Right forelimb (tissue), 1 donor: ENCODE measurements at regions not wholly inside any gene's neighbourhood (a gene's known extent, or its start where the extent isn't known, plus 50 kb on each side); places are given as distances from the start of the nearest gene placed in this dataset.

Source experiments
- DNase-seq: peaks from one replicate; pipeline ENCODE4 v3.0.0-alpha.2; 2018

DNA sequence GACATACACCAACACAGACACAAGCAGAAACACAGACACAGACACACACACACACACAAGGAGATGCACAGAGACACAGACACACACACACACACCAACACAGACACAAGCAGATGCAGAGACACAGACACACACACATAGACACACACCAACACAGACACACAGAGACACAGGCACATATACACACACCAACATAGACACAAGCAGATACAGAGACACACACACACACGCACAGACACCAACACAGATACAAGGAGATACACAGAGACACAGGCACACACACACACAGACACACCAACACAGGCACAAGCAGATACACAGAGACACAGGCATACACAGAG, 347.2 kb upstream of the KLF6 start:
- no peak for DNase-seq

DNA sequence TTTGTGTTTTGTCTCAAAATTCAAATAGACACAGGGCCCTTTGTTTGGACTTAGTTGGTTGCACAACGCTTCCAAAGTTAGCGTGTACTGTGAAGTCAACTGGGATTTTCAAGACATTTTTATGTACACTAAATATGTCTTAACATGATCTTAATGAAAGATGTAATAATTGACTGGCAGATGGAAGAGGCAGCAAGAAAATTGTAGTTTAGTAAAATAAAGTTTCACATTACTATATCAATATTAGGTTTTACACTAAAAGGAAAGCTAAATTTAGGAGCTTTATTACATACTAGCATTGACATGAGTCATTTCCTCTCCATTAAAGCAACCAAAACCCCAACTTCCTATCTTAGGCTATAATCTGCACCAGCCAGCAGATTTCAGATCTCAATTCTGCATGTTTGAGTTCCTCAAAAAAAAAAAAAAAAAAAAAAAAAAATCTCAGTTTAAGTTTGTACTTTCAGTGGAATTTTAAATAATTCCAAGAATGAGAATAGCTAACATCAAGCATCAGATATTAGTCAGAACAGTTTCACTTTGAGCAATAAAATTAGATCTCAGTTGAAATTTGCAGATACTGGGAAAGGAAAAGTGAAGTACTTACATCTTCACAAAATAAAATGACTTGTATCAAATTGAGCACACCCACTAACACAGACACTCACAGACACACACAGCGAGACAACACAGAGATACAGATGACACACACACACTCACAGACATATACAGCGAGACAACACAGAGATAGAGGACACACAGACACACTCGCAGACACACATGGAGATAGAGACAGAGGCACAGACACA, 346.6 kb upstream of the KLF6 start:
- DNase-seq, result no peak

DNA sequence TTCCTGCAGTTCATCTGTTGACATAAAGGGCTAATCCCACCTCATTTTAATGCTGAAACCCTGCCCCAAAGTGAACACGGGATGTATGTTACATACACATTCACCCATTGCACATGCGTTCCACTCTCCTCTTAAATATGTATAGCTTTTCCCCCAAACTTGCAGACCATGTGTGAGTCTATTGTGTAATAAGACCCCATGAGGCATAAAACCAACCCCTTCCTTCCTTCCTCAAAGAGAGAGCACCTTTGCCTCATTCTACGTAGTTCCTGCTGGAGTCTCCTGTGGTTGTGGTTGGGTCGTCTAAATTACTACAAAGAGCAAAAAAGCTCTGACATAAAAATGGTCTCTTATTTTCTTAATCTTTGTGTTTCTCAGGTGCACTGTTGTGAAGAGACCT, 345.7 kb upstream of the KLF6 start:
- DNase-seq, result no peak

DNA sequence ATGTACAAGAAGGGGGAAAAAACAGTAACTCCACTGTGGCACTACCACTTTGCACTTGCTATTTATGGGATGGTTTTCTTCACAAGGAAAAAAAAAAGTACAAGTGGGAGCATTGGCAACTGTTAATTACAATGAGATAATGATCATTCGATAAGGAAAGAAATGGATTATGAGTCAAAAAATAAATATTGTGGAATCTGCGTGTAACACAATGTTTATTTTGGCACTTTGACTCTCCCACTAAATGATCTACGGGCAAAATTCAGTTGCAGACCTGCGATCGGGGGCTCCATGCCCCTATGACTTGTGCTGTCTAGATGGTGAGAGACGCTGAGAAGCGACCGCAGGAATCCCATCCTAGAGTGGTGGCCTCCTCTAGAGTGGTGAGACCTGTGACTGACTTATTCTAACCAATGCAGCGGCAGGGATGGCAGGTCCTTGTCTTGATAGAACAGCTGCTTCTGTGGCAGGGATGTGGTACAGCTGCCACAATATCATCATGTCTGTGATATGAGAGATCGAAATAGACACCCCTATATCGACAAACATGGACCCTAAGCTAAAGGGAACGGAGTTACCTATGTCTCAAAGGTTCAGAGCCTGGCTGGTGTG, 345.0 kb upstream of the KLF6 start:
- no peak for DNase-seq

DNA sequence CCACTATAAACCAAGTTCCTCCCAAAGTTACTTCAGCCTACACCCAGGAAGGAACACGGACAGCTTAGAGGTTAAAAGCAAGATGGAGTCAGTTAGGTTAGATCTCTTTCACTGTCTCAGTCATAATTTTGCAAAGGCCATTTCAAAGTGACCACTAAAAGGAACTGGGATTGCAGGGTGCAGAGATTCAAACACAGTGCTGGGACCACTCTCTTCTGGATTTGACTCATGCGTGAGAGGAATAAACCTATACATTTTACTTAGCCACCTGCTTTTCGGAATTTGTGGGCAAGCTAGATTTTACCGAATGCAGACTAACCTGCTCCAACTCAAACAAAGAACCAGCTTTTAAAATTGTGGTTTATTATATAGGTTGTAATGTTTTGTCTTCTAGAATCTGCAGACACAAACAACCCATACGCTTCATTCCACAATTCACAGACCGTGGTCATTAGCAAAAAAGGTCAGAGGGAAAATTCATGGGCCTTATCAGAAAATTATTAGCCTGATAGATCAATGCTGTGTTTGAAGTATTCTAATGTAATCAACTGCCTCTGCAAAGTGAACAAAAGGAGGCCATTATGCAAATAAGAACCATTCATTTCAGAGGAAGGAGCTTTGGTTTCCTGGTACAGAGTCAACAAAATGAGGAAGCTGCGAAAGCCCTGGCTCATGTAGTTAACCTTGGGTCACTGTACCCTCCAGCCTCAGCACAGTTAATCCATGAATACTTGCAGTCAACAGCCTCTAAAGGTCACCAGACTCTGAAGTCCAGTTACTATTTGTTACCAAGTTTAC, 342.7 kb upstream of the KLF6 start:
- no peak for DNase-seq

DNA sequence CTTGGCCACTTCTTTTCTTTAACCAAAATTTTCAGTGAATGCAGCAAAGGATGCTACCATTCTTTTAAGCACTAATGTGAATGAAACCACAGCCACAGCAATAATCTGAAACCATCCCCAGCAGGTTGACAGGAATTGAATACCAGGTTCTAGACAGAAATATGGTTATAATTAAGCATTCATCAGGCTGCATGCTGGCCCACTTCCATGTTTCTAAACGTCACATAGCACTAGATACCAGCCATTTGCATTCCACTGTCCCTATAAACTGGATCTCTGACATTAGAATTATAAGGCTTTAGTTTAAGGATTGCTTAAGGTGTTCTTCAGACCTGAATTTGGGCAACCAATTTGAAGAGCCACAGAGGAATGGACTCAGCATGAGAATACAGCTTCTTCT, 340.8 kb upstream of the KLF6 start:
- DNase-seq, result no peak

DNA sequence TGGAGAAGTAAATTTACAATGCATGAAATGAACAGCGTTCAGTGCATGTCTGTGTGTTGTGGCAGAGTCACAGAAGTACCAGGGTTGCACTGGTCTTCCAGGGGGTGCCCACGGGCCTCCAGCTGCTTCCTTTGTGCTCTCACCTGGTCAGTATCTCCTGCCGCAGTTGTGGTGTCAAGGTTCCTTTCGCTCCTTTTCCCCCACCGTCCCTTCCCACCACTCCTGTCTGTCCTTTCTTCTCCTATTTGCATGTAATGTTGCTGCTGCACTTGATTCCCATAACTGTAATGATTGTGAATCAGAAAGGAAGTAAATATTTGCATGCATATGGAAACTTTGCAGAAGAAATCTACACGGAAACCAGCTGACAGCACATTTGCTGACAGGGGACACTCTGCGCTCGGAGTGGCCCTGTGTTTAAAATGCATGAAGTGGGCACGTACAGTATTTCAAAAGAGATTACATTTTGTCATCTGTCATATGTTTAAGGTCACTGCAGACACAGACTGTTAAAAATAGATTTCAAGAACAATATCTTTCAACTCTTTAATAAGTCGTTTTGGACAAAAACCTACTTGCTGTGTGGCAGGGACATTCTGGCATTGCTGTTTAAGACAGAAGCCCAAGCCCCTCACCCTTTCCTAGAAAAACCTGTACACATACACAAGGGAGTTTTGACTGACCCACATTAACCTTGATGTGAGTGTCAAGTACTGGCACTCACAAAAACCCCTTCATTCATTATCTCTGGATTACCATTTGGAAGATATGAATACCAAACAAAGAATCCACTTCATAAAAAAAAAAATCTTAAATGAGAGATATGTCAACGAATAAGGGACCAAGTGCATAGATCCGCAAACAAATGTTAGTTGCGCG, 336.7 kb upstream of the KLF6 start:
- no peak for DNase-seq

DNA sequence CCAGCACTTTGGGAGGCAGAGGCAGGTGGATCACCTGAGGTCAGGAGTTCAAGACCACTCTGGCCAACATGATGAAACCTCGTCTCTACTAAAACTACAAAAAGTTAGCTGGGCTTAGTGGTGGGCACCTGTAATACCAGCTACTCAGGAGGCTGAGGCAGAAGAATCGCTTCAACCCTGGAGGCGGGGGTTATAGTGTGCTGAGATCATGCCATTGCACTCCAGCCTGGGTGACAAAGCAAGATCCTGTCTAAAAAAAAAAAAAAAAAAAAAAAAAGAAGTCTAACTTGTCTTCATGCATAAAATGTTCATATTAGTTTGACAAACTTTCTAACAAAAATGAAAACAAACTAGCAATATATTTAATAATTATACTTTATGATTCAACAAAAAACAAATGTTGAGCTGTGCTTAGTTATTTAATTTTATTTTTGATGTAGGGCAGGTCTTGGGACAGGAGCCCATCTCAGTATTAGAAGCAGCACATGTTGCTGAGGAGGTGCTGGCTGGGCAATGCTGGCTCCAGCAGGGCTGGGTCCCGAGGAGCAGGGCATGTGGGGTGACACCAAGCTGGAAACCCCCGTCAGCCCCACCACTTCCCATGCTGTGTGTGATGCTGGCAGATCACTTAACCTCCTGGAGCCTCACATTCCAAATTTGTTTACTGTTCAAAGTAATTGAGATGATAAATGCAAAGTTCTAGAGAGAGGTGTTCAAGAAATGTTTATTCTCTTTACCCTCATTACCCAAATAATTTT, 335.3 kb upstream of the KLF6 start:
- no peak for DNase-seq

DNA sequence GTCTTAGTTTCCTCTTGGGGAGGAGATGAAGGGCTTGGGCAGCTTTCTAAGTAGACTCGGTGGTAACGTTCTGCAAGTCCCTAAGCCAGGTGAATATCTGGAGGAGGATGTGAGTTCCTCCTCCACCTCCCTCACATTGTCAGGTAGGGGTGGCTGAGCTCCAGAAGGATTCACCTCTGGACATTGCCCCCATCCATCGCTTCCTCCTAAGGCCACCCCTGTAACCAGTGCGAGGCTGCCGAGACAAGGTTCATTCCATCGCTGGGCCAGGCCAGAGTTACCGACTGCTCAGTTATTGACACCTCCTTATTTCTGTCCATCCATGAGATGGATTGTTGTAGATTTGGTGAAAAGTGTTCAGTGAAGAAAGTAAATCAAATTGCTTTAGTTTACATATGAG, 334.1 kb upstream of the KLF6 start:
- no peak for DNase-seq

DNA sequence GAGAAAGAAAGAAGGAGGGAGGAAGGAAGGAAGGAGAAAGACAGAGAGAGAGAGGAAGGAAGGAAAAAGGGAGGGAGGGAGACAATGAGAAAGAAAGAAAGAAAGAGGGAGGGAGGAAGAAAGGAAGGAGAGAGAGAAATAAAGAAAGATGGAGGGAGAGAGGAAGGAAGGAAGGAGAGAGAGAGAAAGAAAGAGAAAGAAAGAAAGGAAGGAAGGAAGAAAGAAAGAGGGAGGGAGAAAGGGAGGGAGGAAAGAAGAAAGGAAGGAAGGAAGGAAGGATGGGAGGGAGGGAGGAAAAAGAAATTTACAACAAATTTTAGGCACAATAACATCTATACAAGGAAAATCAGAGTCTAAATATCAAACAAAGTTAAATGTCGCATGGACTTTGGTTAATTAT, 332.6 kb upstream of the KLF6 start:
- DNase-seq, result no peak

DNA sequence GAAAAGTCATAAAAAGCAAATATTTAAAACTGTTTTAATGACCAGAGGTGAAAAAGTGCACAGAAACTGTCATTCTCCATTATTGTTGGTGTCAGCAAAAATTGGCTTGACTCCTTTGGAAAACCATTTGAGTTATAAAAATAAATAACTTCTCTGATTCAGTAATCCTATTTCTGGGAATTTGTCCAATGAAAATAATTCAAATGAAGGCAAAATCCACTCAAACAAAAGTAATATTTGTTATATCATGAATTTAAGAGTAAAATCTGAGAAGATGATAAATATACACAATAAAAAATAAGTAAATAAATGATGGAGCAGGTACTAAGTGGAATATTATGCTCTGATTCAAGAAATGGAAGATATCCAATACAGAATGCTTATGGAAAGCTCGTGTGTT, 326.6 kb upstream of the KLF6 start:
- DNase-seq, result no peak

DNA sequence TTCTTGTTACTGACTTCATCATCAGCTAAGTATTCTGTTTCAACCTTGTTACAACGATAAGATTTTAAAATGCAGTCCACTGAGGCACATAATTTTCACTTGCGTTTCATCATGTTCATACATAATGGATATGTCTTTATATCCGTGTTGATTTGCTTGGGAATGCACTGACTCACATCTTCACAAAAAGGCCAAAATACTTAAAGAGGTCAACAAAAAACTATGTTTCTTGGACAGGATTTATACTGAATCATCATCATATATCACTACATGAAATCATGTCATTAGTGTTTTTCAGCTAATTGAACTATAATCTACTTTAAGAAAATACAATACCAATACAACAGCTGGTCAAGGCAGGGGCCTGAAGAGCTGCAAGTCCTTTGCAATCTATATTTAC, 324.5 kb upstream of the KLF6 start:
- DNase-seq, result no peak

DNA sequence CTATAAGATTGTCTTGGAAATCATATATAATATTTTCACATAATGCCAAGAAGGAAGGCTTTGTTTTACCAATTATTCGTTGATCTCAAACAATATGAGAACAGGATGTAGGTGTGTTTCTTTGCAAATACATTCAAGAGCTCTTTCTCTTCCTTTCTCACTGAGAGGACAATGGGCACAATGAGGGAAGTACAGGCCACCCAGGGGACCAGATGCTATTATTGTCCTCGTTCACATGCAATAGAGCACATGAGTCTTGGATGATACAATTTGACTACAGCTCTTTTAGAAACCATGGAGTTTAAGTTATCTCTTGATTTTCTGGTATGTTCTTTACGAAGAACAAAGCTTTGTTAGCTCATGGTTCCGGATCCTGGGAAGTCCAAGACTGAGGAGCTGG, 323.7 kb upstream of the KLF6 start:
- DNase-seq, result no peak

DNA sequence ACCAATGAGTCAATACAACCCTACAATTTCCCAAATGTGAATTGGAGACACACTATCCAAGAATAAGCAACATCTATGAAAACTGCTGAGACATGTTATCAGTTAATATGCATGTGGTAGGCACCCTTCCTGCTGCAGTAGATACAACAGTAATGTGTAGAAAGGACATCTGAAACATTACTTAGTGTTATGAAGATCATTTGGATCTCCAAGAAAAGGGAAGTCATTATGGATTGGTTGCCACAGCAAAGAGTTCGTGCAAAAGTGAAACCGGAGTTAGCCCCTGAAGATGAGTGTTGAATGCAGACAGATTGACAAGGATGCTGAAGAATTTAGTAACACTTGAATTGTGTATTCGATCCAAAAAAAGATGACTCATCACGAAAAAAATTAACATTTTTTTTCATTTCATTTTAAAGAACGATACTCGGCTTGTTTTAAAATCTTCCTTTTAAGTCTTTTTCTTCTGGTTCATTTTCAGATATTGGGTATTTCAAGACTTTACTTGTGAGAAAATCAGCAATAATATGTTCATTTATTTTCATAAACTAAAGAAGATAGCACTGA, 322.4 kb upstream of the KLF6 start:
- no peak for DNase-seq

DNA sequence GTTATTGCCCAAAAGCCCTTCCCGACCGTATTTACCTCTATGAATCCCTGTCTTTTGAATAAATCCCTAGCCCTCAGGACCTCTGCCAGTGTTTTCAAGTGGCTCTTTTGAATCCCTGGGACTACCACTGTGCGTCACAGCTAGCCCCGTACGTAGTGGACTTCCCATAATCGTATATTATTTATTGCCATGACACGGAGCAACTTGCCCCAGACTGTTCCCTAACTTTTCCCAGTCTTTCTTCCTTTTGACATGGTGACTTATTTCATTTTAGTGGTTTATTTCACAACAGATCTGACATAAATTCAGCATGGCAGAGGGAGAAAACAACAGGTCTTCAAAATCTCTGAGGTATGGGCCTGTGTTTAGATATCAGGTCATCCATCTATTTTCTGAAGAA, 318.6 kb upstream of the KLF6 start:
- no peak for DNase-seq

DNA sequence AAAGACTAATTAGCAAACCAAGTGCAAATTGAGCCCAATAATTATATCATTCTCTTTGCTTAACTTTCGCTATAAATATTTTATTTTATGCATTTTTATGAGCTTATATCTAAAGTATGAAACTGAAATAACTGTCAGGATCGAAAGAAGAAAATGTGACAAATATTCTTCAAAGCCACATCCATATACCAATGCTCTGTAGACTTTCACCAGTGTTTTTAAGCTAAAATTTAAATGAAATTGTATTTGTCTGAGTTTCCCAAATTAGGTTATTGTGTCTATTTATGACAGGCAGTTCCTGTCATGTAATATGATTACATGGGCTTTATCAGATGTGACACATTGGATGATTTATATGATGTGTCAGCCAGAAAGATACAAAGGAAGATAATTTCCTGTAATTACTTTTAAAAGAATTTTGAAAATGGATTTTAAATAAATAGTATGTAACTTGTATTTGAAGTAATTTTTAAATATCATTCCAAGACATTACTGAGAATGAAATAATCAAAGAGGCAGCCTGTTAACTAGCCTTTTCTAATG, 317.9 kb upstream of the KLF6 start:
- no peak for DNase-seq

DNA sequence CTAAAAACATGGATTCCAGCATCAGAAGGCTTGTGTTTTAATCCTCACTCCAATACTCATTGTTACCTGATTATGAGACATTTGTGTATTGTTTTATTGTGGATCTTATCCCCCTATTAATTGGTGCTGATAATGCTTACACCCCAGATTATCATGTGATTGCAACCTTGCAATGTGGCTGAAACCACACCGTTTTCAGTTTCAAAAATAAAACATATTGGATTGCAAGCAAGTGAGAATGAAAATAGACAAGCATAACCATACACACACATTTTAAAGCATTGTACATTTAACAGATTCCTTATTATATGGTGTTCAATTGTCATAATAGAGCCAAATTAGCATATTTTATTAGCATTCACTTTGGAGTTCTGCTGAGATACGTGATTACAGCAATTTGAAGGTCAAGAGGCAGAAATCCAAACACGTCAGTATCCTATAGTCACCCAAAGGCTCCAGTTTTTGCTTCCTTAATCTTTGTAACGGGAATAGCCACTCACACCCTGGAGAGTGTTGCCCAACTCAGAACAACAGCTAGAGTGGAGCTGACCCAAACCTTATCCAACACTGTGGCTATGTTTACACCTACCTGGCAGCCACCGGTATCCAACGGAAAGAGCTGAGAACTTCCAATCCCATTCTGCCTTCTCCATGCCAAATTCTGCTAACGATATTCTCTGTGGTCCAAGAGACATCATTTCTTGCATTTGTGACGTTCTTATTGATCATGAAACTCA, 317.1 kb upstream of the KLF6 start:
- no peak for DNase-seq

DNA sequence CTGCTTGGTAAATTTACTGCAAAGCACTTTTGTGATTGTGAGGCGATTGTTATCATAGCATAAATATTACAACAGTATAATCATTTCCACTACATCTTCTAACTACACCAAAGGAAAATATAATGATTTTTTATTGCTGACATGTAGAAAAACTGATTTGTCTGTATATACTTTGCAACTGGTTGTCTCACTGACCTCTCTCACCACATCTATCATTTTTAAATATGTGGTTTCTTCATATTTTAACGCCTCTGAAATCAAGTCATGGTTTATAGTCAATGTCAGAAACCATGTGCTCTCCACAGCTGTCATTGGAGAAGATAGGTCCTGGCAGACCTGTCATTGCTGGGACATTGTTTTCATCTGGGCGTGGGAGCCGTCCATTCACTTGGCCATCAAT, 315.4 kb upstream of the KLF6 start:
- no peak for DNase-seq

DNA sequence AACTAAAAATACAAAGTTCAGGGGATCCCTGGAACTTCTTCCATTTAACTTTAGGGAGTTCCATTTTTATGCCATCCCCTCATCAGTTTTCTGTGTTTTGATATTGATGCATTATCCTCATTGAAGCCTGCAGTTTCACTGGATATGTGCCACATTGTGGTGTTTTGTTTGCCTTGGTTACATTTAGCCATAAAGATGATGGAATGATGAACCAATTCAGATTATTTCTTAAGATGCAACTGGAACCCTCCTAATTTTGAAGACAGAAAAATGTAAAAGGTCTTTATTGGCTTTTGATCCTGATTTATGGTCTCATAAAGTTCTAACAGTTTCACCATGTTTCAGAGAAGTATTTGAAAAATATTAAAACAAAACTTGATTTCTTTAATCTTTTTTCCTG, 314.2 kb upstream of the KLF6 start:
- no peak for DNase-seq

DNA sequence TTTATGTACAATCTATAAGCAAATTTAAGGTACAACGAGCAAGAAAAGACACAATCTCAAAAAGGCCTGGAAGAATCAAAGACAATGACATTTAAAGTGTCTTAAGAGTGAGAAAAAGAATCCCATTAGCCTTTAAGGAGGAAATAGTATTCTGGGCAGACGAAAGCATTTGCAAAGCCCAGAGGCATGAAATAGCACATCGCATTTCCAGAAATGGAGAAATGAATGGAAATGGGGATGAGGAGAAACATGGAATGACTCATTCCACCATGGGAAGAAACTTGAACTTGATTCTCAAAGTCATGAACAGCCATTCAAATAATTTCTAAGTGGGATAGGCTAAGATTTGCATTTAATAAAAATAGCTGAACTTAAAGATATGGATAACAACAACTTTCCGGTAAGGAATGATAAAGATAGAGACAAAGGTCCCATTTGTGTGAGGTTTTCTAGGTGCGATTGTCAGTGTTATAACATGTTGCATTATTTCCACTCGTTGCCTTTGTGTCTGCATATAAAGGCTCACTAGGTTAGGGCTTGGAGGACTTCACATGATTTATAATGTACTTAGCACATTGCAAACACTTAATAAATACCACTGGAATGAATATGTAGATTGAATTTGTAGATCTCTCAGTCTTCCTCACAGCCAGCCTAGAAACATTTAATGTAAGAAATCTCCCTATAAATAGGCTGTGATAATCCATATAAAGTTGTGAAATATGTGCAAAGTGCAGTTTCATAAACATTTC, 310.3 kb upstream of the KLF6 start:
- DNase-seq, result no peak
